ENCODE measurements at regions not wholly inside any gene's neighbourhood (a gene's known extent, or its start where the extent isn't known, plus 50 kb on each side); places are given as distances from the start of the nearest gene placed in this dataset.

DNA sequence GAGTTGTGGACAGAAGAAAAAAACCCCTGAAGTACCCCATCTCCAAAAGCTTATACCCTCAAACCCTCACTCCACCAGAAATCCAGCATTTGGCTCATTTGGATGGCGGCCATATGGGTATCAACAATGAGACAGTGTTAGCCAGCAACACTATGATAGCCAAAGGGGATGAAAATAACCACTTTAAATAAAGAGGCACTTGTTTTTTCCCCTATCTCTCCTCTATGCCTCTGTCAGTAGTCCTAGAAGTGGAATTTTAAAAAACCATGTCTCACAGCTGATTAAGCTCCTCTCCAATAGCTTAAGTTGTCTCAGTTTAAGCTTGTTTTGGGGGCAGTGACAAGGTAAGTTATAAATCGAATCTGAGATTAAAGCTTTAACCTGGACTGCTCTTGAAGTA is 124.0 kb downstream of the MOSPD2 start:
- TF ChIP-seq RFX5 (IDR thresholded peaks at IDR 0.05; ENCODE audit: low read depth, low read length) (no peak), MAFK (IDR thresholded peaks at IDR 0.05; ENCODE audit: low read depth, low read length) (no peak), BHLHE40 (IDR thresholded peaks at IDR 0.05; ENCODE audit: low read depth, low read length) (no peak), SMC3 (IDR thresholded peaks at IDR 0.05; ENCODE audit: low read depth, low read length) (no peak), RCOR1 (IDR thresholded peaks at IDR 0.05; ENCODE audit: insufficient replicate concordance, low read length) (no peak), CEBPB (IDR thresholded peaks at IDR 0.05; ENCODE audit: low read depth, low read length) (no peak), MXI1 (IDR thresholded peaks at IDR 0.05; ENCODE audit: borderline replicate concordance, low read depth, low read length) (no peak), POLR2A (IDR thresholded peaks at IDR 0.05; ENCODE audit: low read depth, low read length) (no peak), FOS (IDR thresholded peaks at IDR 0.05; ENCODE audit: low read depth, low read length) (no peak), RAD21 (IDR thresholded peaks at IDR 0.05; ENCODE audit: low read length) (no peak), NFE2L2 (IDR thresholded peaks at IDR 0.05; ENCODE audit: low read depth, low read length) (no peak)
- TF ChIP-seq, protein P1, sequence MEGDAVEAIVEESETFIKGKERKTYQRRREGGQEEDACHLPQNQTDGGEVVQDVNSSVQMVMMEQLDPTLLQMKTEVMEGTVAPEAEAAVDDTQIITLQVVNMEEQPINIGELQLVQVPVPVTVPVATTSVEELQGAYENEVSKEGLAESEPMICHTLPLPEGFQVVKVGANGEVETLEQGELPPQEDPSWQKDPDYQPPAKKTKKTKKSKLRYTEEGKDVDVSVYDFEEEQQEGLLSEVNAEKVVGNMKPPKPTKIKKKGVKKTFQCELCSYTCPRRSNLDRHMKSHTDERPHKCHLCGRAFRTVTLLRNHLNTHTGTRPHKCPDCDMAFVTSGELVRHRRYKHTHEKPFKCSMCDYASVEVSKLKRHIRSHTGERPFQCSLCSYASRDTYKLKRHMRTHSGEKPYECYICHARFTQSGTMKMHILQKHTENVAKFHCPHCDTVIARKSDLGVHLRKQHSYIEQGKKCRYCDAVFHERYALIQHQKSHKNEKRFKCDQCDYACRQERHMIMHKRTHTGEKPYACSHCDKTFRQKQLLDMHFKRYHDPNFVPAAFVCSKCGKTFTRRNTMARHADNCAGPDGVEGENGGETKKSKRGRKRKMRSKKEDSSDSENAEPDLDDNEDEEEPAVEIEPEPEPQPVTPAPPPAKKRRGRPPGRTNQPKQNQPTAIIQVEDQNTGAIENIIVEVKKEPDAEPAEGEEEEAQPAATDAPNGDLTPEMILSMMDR (conservative IDR thresholded peaks at IDR 0.05; ENCODE audit: low read depth, low read length): no peak
- TF ChIP-seq, protein P2, sequence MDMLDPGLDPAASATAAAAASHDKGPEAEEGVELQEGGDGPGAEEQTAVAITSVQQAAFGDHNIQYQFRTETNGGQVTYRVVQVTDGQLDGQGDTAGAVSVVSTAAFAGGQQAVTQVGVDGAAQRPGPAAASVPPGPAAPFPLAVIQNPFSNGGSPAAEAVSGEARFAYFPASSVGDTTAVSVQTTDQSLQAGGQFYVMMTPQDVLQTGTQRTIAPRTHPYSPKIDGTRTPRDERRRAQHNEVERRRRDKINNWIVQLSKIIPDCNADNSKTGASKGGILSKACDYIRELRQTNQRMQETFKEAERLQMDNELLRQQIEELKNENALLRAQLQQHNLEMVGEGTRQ (IDR thresholded peaks at IDR 0.05; ENCODE audit: low read depth, low read length): no peak

Data from IMR-90 (cell line).